ENCODE measurements at regions not wholly inside any gene's neighbourhood (a gene's known extent, or its start where the extent isn't known, plus 50 kb on each side); places are given as distances from the start of the nearest gene placed in this dataset.

- no peak for TF ChIP-seq CTCF (IDR thresholded peaks at IDR 0.05)
- TF ChIP-seq POLR2A (IDR thresholded peaks at IDR 0.05) = no peak
Measured at GRCh38 chr10:86583983-86584382, 62.4 kb upstream of the WAPL start.
